IMR-90 (cell line): ENCODE measurements at regions not wholly inside any gene's neighbourhood (a gene's known extent, or its start where the extent isn't known, plus 50 kb on each side); places are given as distances from the start of the nearest gene placed in this dataset.

Experiments used
- ATAC-seq: fragments of 200-7000 bp; cut with Tn5 transposase; 2 replicates; pipeline ENCODE4 v1.9.1; 2020; ENCODE audit warnings: low read depth, mild to moderate bottlenecking, moderate library complexity
- BruUV-seq: library from RNA; stranded (reverse); fragments of 400-500 nt; replicated peaks from 2 replicates; lab custom pipeline; 2021; lab: Mats Ljungman, UMichigan
- CTCF ChIA-PET: fragments of 300-600 bp; formaldehyde crosslinking; extraction: SDS; loops from one replicate; lab custom pipeline; 2021; ENCODE audit warnings: antibody characterized with exemption; lab: Yijun Ruan, JAX
- POLR2A ChIA-PET: fragments of 300-600 bp; sonication (Branson Sonifier 250); formaldehyde crosslinking; loops from one replicate; lab custom pipeline; 2022; ENCODE audit warnings: antibody characterized with exemption; ENCODE audit not compliant: unreplicated experiment; lab: Charles Lee
- DNase-seq: peaks from one replicate; pipeline ENCODE4 v3.0.0; 2013
- H2AFZ ChIP-seq: replicated peaks from 2 replicates; pipeline ENCODE3; 2013; ENCODE audit warnings: low read length, mild to moderate bottlenecking; ENCODE audit not compliant: poor library complexity
- H2AK5ac ChIP-seq: 2 replicates; pipeline ENCODE4 v1.6.1; 2013; ENCODE audit warnings: low read depth, low read length, inconsistent platforms
- H2AK9ac ChIP-seq: replicated peaks from 2 replicates; pipeline ENCODE3; 2013; ENCODE audit warnings: mild to moderate bottlenecking, low read depth, low read length, moderate library complexity; ENCODE audit not compliant: poor library complexity
- H2BK120ac ChIP-seq: 2 replicates; pipeline ENCODE4 v1.6.1; 2013; ENCODE audit warnings: low read depth, low read length, inconsistent platforms
- H2BK15ac ChIP-seq: 3 replicates; pipeline ENCODE4 v1.6.1; 2013; ENCODE audit warnings: low read depth, low read length, inconsistent platforms
- H2BK20ac ChIP-seq: 2 replicates; pipeline ENCODE4 v1.6.1; 2013; ENCODE audit warnings: low read depth, mild to moderate bottlenecking, inconsistent platforms, low read length, moderate library complexity
- H2BK5ac ChIP-seq: 2 replicates; pipeline ENCODE4 v1.6.1; 2013; ENCODE audit warnings: mild to moderate bottlenecking, low read depth, low read length, inconsistent platforms; ENCODE audit not compliant: poor library complexity, severe bottlenecking
- H3K14ac ChIP-seq: replicated peaks from 2 replicates; pipeline ENCODE4 v1.6.1; 2013; ENCODE audit warnings: low read depth, low read length, inconsistent platforms
- H3K18ac ChIP-seq: 2 replicates; pipeline ENCODE4 v1.6.1; 2013; ENCODE audit warnings: low read depth, low read length, control low read depth
- H3K23ac ChIP-seq: 2 replicates; pipeline ENCODE4 v1.6.1; 2013; ENCODE audit warnings: low read depth, low read length, inconsistent platforms
- H3K27ac ChIP-seq: 2 replicates; pipeline ENCODE4 v1.5.1; 2013; ENCODE audit warnings: mild to moderate bottlenecking, control low read depth, low read length; ENCODE audit not compliant: insufficient read depth
- H3K27me3 ChIP-seq: 2 replicates; pipeline ENCODE4 v1.6.1; 2013; ENCODE audit warnings: low read length; ENCODE audit not compliant: control insufficient read depth, insufficient read depth
- H3K36me3 ChIP-seq: 2 replicates; pipeline ENCODE4 v1.6.1; 2013; ENCODE audit warnings: low read length, mixed read lengths; ENCODE audit not compliant: control insufficient read depth, insufficient read depth
- H3K4ac ChIP-seq: 2 replicates; pipeline ENCODE4 v1.6.1; 2013; ENCODE audit warnings: low read depth, low read length, inconsistent platforms
- H3K4me1 ChIP-seq: 2 replicates; pipeline ENCODE4 v1.6.1; 2013; ENCODE audit warnings: low read length, mixed read lengths; ENCODE audit not compliant: control insufficient read depth, insufficient read depth
- H3K4me2 ChIP-seq: 2 replicates; pipeline ENCODE4 v1.6.1; 2013; ENCODE audit warnings: low read depth, mild to moderate bottlenecking, control low read depth, low read length, moderate library complexity
- H3K4me3 ChIP-seq: 2 replicates; pipeline ENCODE4 v1.5.1; 2013; ENCODE audit warnings: low read depth, mild to moderate bottlenecking, control low read depth, low read length, moderate library complexity; ENCODE audit not compliant: insufficient read depth
- H3K56ac ChIP-seq: 2 replicates; pipeline ENCODE4 v1.6.1; 2013; ENCODE audit warnings: low read length, inconsistent platforms; ENCODE audit not compliant: insufficient read depth; ENCODE audit errors: extremely low read depth
- H3K79me1 ChIP-seq, 2 experiments: 2 replicates each; pipeline ENCODE4 v1.6.1; 2013; ENCODE audit warnings: low read length in 2 of 2, inconsistent platforms in 1 of 2, low read depth in 1 of 2
- H3K9ac ChIP-seq: 2 replicates; pipeline ENCODE4 v1.6.1; 2013; ENCODE audit warnings: low read depth, low read length, control low read depth
- H3K9me1 ChIP-seq: 2 replicates; pipeline ENCODE4 v1.6.1; 2013; ENCODE audit warnings: low read length, inconsistent platforms; ENCODE audit not compliant: insufficient read depth
- H3K9me3 ChIP-seq: 2 replicates; pipeline ENCODE4 v1.6.1; 2013; ENCODE audit warnings: low read length; ENCODE audit not compliant: control insufficient read depth, insufficient read depth
- H4K20me1 ChIP-seq: 2 replicates; pipeline ENCODE4 v1.6.1; 2013; ENCODE audit warnings: low read length, inconsistent platforms; ENCODE audit not compliant: insufficient read depth
- H4K5ac ChIP-seq: 2 replicates; pipeline ENCODE4 v1.6.1; 2013; ENCODE audit warnings: mild to moderate bottlenecking, low read depth, low read length, control low read depth
- H4K8ac ChIP-seq, 2 experiments: 2 replicates each; pipeline ENCODE4 v1.6.1; 2013; ENCODE audit warnings: low read depth in 2 of 2, low read length in 2 of 2, control low read depth in 1 of 2, inconsistent platforms in 1 of 2
- H4K91ac ChIP-seq: 2 replicates; pipeline ENCODE4 v1.6.1; 2013; ENCODE audit warnings: low read depth, low read length, inconsistent platforms; ENCODE audit not compliant: insufficient read depth
- BHLHE40 ChIP-seq: fragments of 150-350 bp; IDR thresholded peaks from 2 replicates; pipeline ENCODE4 v1.6.1; 2016; ENCODE audit warnings: mild to moderate bottlenecking, low read depth, low read length
- CHD1 ChIP-seq: IDR thresholded peaks from 2 replicates; pipeline ENCODE4 v1.6.1; 2012; ENCODE audit warnings: low read depth, low read length, improper control_type of control experiment
- ELK1 ChIP-seq: fragments of 150-350 bp; IDR thresholded peaks from 2 replicates; pipeline ENCODE4 v1.6.1; 2016; ENCODE audit warnings: low read depth, mild to moderate bottlenecking, low read length, moderate library complexity, borderline replicate concordance
- MAZ ChIP-seq: IDR thresholded peaks from 2 replicates; pipeline ENCODE4 v1.6.1; 2012; ENCODE audit warnings: low read depth, mild to moderate bottlenecking, low read length, improper control_type of control experiment, moderate library complexity, borderline replicate concordance
- MXI1 ChIP-seq: IDR thresholded peaks from 2 replicates; pipeline ENCODE4 v1.6.1; 2012; ENCODE audit warnings: low read depth, mild to moderate bottlenecking, low read length, moderate library complexity, borderline replicate concordance
- NFE2L2 ChIP-seq: fragments of 150-350 bp; IDR thresholded peaks from 2 replicates; pipeline ENCODE4 v1.6.1; 2016; ENCODE audit warnings: low read depth, mild to moderate bottlenecking, low read length
- POLR2A ChIP-seq: IDR thresholded peaks from 2 replicates; pipeline ENCODE4 v1.6.1; 2012; ENCODE audit warnings: mild to moderate bottlenecking, low read depth, low read length
- RAD21 ChIP-seq: IDR thresholded peaks from 2 replicates; pipeline ENCODE4 v1.6.1; 2012; ENCODE audit warnings: low read length, improper control_type of control experiment
- RCOR1 ChIP-seq: IDR thresholded peaks from 2 replicates; pipeline ENCODE4 v1.6.1; 2012; ENCODE audit warnings: mild to moderate bottlenecking, low read length, improper control_type of control experiment; ENCODE audit not compliant: insufficient replicate concordance
- RFX5 ChIP-seq: IDR thresholded peaks from 2 replicates; pipeline ENCODE4 v1.8.0; 2012; ENCODE audit warnings: low read depth, mild to moderate bottlenecking, low read length, moderate library complexity
- SMC3 ChIP-seq: fragments of 150-350 bp; IDR thresholded peaks from 2 replicates; pipeline ENCODE4 v1.6.1; 2016; ENCODE audit warnings: low read depth, mild to moderate bottlenecking, antibody characterized with exemption, low read length, moderate library complexity
- USF2 ChIP-seq: fragments of 150-350 bp; IDR thresholded peaks from 2 replicates; pipeline ENCODE4 v1.6.1; 2017; ENCODE audit warnings: mild to moderate bottlenecking, antibody characterized with exemption, low read length, low read depth
- WGBS, 2 experiments: methylation state at CpG; one replicate each; pipeline versions ENCODE4 v1.1.5 to v1.1.7; 2013; ENCODE audit warnings: missing lambda C conversion rate in 2 of 2; ENCODE audit not compliant: insufficient read length in 1 of 2; ENCODE audit errors: extremely low coverage in 2 of 2; 5-methylcytosine and 5-hydroxymethylcytosine counted together
- dilution Hi-C: fragments of 300-500 bp; cut with HindIII; formaldehyde crosslinking; loops from one replicate; pipeline ENCODE4 v1.14.3; 2018; ENCODE audit warnings: low sequenced_read_pairs; ENCODE audit not compliant: unreplicated experiment
- in situ Hi-C: fragments of 300-500 bp; cut with MboI; formaldehyde crosslinking; loops from 3 replicates; pipeline ENCODE4 v1.14.3; 2019; ENCODE audit warnings: low sequenced_read_pairs, inconsistent platforms, mixed read lengths
- intact Hi-C: fragments of 100-400 bp; cut with micrococcal nuclease; formaldehyde crosslinking; loops from 2 replicates; pipeline ENCODE4 v1.10.0; 2022

GRCh38 chr21:27209546-27209945, 242.7 kb upstream of the ADAMTS5 start:
- Histone ChIP-seq H3K4me2 (no peak overlapping the region), H3K9me1 (no peaks in the 10 kb centered on the region), H2BK120ac (no peak overlapping the region), H3K18ac (no peak overlapping the region), H3K23ac (no peak overlapping the region), H2AK5ac (no peak overlapping the region), H4K91ac (no peak overlapping the region), H2BK5ac (no peak overlapping the region), H3K4me1 (peaks cover 2% of the 10 kb centered on the region; the same call in 1 of the 2 replicates), H3K36me3 (no peaks in the 10 kb centered on the region), H3K14ac (no peak overlapping the region), H3K27me3 (no peaks in the 10 kb centered on the region), H3K27ac (no peak overlapping the region), H3K9ac (no peak overlapping the region), H3K4ac (no peak overlapping the region), H3K4me3 (no peak overlapping the region), H4K8ac (no peak overlapping the region), H2AFZ (no peak overlapping the region), H3K79me1 (no peaks in the 10 kb centered on the region), H4K5ac (no peak overlapping the region), H2BK15ac (no peak overlapping the region), H3K56ac (no peak overlapping the region), H2AK9ac (no peak overlapping the region), H2BK20ac (no peak overlapping the region), H3K9me3 (no peaks in the 10 kb centered on the region), H4K20me1 (no peaks in the 10 kb centered on the region)
- dilution Hi-C loops: no loop called here
- intact Hi-C loops: no loop called here
- ChIA-PET POLR2A (no interaction called here), CTCF (no interaction called here)
- BruUV-seq: no TSS peak
- in situ Hi-C loops: no loop called here
- ATAC-seq (no peak), DNase-seq (no peak)
- TF ChIP-seq MXI1 (no peak), POLR2A (no peak), RFX5 (no peak), MAZ (no peak), RCOR1 (no peak), ELK1 (no peak), CHD1 (no peak), RAD21 (no peak), SMC3 (no peak), NFE2L2 (no peak), BHLHE40 (no peak), USF2 (no peak)
- no CpG with 5 or more reads among the region's 1 CpG for WGBS, 2 experiments
